Hepatocyte (in vitro differentiated cells): ENCODE measurements at regions not wholly inside any gene's neighbourhood (a gene's known extent, or its start where the extent isn't known, plus 50 kb on each side); places are given as distances from the start of the nearest gene placed in this dataset.

ENCODE experiments used
- EZH2 ChIP-seq: fragments of 200-600 bp; sonication (generic); IDR thresholded peaks from 2 replicates; pipeline ENCODE4 v1.6.1; 2016; ENCODE audit warnings: antibody characterized with exemption, mild to moderate bottlenecking, borderline replicate concordance
- EZH2phosphoT487 ChIP-seq: fragments of 200-600 bp; sonication (generic); IDR thresholded peaks from one replicate; pipeline ENCODE4 v1.6.1; 2018; ENCODE audit warnings: antibody characterized with exemption, mild to moderate bottlenecking, low read depth, moderate library complexity; ENCODE audit not compliant: unreplicated experiment, severe bottlenecking
- TF ChIP-seq, protein P1 (sequence below): fragments of 200-600 bp; sonication (generic); IDR thresholded peaks from 2 replicates; pipeline ENCODE4 v1.5.1; 2016; ENCODE audit warnings: antibody characterized with exemption, mild to moderate bottlenecking; ENCODE audit not compliant: poor library complexity

- no peak for TF ChIP-seq EZH2
- TF ChIP-seq, protein P1, sequence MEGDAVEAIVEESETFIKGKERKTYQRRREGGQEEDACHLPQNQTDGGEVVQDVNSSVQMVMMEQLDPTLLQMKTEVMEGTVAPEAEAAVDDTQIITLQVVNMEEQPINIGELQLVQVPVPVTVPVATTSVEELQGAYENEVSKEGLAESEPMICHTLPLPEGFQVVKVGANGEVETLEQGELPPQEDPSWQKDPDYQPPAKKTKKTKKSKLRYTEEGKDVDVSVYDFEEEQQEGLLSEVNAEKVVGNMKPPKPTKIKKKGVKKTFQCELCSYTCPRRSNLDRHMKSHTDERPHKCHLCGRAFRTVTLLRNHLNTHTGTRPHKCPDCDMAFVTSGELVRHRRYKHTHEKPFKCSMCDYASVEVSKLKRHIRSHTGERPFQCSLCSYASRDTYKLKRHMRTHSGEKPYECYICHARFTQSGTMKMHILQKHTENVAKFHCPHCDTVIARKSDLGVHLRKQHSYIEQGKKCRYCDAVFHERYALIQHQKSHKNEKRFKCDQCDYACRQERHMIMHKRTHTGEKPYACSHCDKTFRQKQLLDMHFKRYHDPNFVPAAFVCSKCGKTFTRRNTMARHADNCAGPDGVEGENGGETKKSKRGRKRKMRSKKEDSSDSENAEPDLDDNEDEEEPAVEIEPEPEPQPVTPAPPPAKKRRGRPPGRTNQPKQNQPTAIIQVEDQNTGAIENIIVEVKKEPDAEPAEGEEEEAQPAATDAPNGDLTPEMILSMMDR, result no peak
- TF ChIP-seq EZH2phosphoT487, result no peak
These were observed 172.1 kb downstream of the ETNK1 start for GRCh38 chr12:22796941-22797630.
